Kidney tubule cell (primary cell): ENCODE measurements at regions not wholly inside any gene's neighbourhood (a gene's known extent, or its start where the extent isn't known, plus 50 kb on each side); places are given as distances from the start of the nearest gene placed in this dataset.

Experiments used
- DNase-seq: peaks from one replicate; pipeline ENCODE4 v3.0.0-alpha.2; 2018; ENCODE audit warnings: low spot score

DNA sequence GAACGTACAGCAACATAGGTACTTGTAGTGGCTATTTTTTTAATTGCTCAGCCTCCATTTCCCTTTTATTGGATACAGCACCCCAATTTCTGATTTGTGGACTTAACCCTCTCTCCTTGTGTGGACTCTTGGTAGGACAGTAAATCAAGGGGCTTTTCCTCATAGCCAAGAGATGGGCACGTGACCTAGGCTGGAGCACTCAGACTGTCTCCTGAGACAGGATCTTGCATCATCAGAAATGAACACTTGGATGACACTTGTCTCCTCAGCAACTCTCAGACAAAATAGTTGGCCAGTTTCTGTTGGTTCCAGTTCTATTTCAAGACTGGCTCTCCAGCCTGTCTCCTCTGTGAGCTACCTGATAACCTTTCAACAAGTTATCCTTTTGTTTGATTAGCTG, 112.9 kb upstream of the ZNF678 start:
- no peak for DNase-seq

DNA sequence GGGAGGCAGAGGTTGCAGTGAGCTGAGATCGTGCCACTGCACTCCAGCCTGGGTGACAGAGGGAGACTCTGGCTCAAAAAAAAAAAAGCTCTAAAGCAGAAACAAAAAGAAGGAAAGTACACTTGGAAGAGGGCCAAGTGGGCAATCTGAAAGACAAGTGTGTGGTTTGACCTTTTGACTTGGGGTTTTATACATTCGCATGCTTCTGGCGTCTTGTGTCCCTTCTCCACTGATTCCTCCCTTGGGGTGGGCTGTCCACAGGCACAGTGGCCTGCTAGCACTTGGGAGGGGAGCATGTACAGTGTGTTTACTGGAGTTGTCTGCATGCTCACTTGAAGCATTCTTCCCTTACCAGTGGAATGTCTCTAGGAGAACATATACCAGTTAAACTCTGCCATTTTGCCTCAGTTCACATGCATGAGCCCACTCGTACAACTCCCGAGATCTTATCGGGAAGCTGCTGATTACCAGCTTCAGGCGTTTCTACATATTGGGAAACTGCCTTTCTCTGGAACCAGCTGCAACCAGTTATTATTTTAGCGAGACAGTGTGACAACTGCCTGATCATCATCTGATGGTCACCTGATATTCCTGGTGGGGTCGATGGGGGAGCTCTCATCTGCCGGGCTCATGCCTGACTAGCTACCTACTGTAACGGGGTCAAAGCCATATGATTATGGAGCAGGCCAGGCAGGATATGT, 113.5 kb upstream of the ZNF678 start:
- no peak for DNase-seq

DNA sequence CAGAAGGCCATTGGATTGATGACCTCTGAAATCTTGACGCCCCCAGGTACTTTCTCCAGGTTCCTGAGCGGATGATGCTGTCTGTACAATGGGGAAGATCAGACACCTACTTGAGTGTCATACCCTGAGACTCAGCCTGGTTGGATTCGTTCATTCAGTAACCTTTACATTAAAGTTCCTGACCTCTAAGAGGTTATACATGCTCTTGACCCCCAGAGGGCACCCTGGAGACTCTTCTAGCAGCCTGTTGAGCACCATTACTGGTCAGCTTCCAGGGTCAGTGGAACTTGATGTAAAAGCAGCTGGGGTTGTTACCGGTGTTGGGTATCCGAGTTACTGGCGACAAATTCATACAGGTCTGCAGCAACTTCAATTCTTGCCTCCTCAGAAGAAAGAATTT, 114.3 kb upstream of the ZNF678 start:
- peak; percentile 52 for DNase-seq

DNA sequence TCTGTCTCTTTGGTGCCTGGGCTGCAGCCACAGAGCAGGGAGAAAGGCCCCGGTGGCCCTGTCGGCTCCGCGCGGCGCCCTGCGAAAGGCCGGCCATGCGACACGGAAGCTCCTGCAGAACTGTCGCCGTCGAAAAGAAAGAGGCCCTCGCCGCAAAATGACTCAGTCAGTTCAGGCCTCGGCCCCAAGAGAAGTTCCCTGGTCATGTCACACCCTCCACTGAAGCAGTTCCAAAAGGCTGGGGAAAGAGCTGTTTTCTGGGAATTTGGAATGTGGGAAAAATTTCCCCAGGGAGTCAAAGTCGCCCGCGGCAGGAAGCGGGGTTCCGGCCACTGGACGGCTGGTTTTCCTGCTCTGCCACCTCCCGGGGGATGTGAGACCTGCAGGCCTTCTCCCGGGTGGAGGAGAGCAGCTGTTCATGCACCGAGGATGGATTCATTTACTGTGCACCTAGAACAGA, 115.8 kb upstream of the ZNF678 start:
- DNase-seq: peak; percentile 63

DNA sequence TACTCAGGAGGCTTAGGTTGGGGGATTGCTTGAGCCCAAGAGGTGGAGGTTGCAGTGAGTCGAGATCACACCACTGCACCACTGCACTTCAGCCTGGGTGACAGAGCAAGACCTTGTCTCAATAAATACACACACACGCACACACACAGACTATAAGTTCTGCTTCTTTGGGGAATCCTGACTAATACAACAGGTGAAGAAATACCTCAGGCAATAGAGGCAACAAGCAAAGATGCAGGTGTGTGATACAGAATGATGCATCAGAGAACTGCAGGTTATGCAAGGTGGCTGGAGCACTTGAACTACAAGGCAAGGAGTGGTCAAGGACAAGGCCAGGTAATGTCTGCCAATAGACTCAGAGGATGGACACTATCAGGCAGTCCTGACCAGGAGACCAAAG, 117.6 kb upstream of the ZNF678 start:
- DNase-seq: no peak

DNA sequence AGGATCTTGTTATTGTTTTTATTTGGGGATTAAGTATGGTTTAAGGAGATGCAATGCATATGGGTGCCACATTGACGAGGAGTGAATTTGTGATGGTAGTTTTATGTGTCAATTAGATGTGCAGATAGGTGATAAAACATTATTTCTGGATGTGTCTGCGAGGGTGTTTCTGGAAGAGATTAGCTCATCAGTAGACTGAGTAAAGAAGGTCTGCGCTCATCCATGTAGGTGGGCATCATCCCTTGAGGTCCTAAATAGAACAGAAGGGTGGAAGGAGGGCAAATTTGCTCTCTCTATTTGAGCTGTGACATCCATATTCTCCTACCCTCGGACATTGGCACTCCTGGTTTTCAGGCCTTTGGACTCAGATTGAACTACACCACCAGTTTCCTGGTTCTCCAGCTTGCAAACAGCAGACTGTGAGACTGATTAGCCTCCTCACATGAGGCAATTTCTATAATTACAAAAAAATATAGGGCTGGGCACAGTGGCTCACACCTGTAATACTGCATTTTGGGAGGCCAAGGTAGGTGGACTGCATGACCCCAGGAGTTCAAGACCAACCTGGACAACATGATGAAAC, 118.2 kb upstream of the ZNF678 start:
- DNase-seq: no peak

DNA sequence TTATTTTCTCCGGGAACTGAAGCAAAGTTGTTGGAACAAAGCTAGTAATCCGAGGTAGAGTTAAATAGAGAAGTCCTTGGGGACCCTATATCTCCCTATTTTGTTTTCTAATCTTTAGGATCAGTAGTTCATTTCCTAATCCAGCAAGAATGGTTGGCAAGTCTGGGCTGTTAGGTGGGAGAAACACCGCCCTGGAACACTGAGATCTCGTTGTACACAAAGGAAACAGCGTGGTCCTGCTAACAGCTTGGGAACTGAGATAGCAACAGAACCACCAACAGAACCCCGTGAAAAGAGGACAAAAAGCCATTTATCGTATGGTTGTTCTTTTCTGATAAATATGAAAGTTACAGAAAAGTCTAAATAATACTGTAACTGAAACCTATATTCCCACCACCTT, 121.9 kb upstream of the CDC42BPA start:
- no peak for DNase-seq

DNA sequence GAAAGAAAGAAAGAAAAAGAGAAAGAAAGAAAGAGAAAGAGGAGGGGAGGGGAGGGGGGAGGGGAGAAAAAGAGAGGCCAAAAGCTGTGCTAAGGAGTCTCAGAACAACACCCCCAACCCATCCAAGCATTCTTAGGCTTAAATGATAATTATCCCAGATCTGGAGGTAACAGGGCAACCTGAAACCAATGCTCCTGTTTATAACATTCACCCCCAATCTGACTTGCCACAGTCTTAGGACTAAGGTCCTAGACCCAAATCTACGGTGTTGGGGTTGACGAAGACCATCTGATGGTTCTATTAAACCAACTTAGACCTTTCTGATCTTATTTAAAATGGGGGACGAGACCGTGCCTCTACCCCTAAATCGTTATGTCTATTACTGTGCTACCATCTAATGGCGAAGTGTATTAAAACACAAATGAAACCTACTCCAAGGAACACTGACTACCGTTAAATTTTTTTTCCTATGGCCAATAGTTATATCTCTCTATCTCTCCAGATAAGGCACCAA, 119.3 kb upstream of the CDC42BPA start:
- peak; percentile 70 for DNase-seq

DNA sequence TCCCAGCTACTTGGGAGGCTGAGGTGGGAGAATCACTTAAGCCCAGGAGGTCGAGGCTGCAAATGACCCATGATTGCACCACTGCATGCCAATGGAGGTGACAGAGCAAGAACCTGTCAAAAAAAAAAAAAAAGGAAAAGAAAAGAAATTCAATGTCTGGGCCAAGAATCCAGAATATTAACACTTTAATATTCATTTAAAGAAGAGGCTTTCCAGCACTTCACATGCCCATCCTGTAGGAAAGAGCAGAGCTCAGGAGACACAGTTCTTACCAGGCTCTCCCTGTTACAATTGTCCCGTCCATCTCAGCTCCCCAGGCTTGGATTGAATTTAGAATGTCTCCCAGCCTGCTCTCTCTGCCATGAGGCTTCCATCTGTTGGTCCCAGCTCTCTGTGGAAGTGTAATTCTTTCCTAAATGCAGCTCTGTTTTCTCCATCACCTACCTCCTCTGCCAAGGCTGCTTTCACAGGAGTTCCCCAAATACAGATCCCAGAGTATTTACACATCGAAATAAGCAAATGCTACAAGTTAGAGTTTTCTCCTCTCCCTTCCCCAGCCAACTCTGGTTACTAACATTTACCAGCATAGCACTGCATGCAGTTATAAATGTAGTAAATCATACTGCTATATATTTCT, 116.6 kb upstream of the CDC42BPA start:
- no peak for DNase-seq

DNA sequence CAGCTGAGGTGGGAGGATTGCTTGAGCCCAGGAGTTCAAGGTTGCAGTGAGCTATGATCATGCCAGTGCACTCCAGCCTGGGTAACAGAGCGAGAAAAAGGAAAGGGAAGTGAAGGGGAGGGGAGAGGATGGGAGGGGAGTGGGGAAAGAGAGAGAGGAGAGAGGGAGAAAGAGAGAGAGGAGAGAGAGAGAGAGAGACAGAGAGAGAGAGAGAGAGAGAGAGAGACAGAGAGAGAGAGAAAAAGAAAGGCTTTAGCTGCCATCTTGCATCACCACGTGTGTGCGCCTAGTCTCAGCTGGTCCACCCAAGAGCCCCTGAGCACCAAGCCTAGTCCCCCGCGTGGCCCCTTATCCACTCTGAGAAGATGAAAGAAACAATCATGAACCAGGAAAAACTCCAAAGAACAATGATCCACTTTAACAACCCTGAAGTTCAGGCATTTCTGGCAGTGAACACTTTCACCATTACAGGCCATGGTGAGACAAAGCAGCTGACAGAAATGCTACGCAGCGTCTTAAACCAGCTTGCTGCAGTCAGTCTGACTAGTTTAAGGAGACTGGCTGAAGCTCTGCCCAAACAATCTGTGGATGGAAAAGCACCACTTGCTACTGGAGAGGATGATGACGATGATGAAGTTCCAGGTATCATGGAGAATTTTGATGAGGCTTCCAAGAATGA, 115.5 kb upstream of the CDC42BPA start:
- no peak for DNase-seq

DNA sequence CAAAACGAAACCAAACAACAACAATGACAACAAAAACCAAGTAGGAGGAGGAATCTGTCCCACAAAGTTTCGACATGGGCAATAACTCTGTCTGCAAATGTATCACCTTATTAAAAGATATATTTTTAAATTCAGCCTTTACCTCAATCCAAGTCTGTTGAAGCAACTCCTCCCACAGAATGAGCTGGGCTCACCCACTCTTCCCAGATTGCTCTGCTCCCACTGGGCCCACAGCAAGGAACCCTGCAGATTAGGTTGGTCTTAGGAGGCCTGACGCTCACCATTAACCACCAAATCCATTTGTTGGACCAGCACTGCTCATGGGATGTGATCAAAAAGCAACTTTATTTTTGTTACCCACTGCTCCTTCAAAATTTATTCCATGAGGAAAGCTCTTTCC, 114.7 kb upstream of the CDC42BPA start:
- DNase-seq: no peak

DNA sequence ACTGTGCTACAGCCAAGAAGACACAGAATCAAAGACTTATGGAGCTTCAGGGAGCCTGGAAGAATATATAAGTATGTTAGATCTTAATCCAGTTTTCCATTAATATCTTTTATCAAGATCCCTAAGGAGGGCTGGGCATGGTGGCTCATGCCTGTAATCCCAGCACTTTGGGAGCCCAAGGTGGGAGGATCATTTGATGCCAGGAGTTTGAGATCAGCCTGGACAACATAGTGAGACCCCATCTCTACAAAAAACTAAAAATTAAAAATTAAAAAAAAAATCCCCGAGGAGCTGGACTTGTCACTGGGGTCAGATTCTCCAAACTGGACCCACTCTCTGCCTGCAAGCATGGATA, 113.9 kb upstream of the CDC42BPA start:
- DNase-seq: no peak

DNA sequence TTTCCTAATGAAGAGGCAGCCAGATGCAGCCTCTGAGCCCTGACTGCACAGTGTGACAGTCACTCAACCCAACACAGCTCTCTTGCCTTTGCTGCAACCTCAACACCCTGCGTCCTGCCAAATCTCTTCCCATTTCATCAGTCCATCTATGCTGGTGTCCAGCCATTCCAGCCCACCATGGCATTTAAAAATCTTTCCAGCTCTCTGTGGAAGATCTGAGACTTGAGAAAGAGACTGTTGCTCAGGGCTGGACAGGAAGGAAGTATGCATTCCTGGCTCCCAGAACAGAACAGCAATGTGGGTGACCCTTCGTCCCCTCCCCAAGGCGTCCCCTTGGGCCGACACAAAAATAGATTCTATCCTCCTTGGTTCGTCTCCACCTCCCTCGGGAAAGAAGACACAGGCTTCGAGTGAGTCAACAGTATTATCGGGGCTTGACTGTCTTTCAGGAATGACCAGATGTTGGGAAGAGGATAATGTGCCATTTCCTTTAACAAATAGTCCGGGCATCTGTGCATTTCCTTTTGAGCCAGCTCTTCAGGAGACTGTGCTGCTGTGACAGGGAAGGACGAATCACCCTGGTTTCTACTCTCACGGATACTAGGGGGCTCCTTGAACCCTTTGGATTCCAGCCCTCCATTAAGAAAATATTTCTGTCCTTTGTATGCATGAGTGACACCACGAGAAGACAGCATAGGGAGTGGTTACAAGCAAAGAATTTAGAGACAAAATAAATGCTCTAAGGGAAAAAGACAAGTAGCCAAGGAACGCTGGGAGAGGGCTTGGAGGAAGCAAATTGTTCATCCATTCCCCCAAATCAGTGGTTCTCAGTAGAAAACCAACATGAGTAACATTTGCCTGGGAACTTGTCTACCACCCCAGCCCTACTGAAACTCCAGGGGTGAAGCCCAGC, 111.4 kb upstream of the CDC42BPA start:
- DNase-seq: no peak

DNA sequence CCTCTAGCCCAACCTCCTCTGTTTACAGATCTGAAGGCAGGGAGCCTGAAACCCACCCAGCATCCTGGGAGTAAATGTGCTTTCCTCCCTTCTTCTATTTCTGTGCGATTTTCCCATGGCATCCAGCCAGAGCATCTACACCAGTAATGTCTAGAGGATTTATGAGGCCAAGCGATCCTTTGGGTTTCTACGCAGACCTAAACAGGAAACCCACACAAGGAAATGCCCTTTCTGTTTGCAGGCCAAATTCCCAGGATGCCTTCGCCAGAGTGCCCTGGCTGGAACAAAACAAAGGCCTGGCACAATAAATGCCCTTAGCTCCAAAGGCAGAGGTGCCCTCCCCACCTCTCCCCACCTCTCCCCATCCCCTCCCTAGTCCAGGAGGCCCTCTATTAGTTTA, 110.5 kb upstream of the CDC42BPA start:
- peak; percentile 74 for DNase-seq

DNA sequence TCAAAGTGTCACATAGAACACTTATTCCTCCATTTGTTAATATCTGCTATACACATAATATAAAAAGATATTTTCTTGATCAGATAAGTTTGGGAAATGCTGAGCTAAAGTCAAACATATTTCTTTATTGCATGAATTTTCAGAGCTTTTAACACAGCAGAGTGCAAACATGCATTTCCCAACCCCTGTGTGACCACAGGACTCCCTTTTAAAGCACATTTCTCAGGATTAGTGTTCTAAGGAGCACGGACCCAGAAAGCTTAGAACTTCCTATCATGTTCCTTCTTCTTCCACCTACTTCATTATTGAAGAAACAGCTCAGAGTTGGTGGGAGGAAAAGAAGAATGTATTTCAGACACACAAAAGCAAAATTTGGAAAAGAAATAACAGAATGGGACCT, 109.1 kb upstream of the CDC42BPA start:
- DNase-seq: no peak

DNA sequence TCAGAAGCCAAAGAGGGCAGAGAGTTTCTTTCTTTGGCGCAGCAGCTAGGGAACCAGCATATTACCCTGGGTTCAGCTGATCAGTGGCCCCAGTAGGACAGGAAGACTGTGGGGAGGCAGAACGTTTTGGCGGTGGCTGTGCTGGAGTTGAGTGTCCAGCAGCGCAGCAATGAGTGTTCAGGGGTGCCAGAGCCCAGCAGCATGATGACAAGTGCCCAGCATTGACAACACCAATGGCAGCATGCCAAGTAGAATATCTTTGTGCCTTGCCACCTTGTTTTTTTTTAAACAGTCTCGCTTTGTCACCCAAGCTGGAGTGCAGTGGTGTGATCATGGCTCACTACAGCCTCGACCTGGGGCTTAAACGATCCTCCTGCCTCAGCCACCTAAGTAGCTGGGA, 106.7 kb upstream of the CDC42BPA start:
- DNase-seq: no peak

DNA sequence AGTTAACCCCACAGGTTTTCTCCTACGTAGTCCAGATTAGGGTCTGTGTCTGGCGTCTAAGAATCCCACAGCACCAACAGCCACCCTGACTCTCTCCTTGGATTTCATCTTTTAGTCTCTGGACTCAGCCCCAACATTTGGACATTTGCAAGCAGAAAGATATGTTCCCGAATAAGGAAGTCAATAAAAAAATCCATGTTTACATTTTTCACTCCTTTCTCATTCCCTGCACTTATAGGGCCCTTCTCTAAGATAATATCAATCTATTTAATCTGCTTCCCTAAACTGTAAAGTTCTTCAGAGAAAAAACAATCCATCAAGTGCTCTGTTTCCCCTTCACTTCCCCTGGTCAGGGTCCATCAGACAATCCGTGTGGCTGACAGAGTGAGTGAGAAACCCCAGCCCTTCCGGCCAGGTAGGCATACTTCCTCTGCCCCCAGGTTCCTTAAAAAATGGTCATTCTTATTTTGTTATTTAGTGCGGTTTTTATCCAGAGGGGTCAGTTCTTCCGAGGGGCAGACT, 105.9 kb upstream of the CDC42BPA start:
- no peak for DNase-seq

DNA sequence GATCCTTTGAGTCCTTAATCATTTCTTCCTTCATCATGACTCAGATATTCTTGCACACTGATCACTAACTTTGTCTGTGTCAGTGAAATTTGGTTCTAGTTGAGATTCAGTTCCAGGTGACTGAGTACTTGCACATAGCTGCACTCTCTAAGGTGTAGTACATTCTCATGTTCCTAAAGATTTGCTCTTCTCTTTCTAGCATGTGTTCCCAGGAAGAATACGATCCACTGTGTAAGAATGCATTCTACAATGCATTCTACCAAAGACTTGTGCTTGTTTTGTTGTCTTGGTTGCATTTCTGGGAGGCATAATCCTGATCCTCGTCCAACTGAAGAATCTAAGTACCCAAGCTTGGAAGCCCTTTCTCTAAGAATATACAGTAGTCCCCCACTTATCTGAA, 104.3 kb upstream of the CDC42BPA start:
- no peak for DNase-seq

DNA sequence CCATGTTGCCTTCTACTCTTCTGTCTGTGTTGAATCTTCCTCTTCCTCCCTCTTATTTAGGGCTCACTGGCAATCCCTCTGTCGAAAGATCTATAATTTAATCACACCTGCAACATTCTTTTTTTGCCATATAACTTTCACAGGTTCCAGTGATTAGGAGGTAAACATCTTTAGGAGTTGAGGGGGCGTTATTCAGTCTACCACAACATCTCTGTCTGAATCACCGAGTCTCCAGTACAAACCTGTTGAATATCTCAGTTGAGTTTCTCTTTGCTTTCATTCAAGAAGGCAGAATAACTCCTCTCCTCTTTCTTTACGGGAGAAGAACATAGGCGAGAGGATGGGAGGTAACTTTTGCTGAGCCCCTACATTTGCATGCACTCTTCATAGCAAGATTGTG, 101.9 kb upstream of the CDC42BPA start:
- no peak for DNase-seq

DNA sequence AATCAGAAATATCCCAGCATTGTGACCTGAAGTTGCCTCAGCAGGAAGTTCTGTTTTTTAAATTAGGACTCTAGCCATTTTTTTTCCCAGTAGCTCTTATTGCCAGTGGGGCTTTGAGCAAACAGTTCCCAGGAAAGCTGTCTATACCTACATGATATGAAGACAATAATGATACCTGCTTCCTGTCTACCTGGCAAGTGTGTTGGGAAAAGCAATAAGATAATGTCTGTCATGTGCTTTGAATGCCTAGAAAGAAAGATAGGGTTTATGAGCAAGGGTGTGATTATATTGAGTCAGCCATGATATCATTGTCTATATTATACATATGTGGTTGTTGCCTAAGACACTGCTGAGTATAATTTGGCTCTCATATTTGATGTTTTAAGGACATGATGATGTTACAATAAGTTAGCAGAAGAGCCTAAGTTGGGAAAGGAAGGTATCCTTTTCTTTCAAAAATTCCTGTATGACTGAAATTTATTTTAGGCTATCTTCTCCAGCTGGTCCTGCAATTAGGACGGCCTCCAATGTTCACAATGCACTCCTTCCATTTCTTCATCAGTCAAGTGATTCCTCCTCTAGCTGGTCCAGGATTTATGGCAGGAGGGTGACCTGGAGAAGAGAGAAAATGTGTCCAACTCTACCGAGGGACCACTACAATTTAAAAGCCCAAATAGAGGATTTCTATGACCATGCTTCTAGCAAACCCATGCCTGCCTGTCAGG, 99.6 kb upstream of the CDC42BPA start:
- DNase-seq: no peak
